ENCODE measurements at regions not wholly inside any gene's neighbourhood (a gene's known extent, or its start where the extent isn't known, plus 50 kb on each side); places are given as distances from the start of the nearest gene placed in this dataset.

- TF ChIP-seq CHD7 (IDR thresholded peaks at IDR 0.05; ENCODE audit: low read depth, low read length): no peak
- TF ChIP-seq NKRF (IDR thresholded peaks at IDR 0.05; ENCODE audit: borderline replicate concordance): no peak
- no peak for TF ChIP-seq PURB (CRISPR knock-in tag; IDR thresholded peaks at IDR 0.05; ENCODE audit: low read depth)
- TF ChIP-seq RB1 (IDR thresholded peaks at IDR 0.05; ENCODE audit: low read depth): no peak
- TF ChIP-seq TGIF2 (CRISPR knock-in tag; IDR thresholded peaks at IDR 0.05): no peak
- no peak for TF ChIP-seq CREB3L1 (IDR thresholded peaks at IDR 0.05; ENCODE audit: borderline replicate concordance, low read depth)
These were observed 146.1 kb upstream of the HMHB1 start (continued) for GRCh38 chr5:143665866-143666265.

Data from K562 (cell line).